ENCODE measurements at regions not wholly inside any gene's neighbourhood (a gene's known extent, or its start where the extent isn't known, plus 50 kb on each side); places are given as distances from the start of the nearest gene placed in this dataset.

- TF ChIP-seq, protein P1, sequence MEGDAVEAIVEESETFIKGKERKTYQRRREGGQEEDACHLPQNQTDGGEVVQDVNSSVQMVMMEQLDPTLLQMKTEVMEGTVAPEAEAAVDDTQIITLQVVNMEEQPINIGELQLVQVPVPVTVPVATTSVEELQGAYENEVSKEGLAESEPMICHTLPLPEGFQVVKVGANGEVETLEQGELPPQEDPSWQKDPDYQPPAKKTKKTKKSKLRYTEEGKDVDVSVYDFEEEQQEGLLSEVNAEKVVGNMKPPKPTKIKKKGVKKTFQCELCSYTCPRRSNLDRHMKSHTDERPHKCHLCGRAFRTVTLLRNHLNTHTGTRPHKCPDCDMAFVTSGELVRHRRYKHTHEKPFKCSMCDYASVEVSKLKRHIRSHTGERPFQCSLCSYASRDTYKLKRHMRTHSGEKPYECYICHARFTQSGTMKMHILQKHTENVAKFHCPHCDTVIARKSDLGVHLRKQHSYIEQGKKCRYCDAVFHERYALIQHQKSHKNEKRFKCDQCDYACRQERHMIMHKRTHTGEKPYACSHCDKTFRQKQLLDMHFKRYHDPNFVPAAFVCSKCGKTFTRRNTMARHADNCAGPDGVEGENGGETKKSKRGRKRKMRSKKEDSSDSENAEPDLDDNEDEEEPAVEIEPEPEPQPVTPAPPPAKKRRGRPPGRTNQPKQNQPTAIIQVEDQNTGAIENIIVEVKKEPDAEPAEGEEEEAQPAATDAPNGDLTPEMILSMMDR (conservative IDR thresholded peaks at IDR 0.05; ENCODE audit: low read depth in 2 of 2), result no peak
- TF ChIP-seq EZH2 (IDR thresholded peaks at IDR 0.05; ENCODE audit: low read depth, unreplicated experiment) (no peak), POLR2AphosphoS5 (IDR thresholded peaks at IDR 0.05; ENCODE audit: low read depth) (no peak), JUNB (IDR thresholded peaks at IDR 0.05; ENCODE audit: unreplicated experiment) (no peak), EZH2phosphoT487 (IDR thresholded peaks at IDR 0.05; ENCODE audit: unreplicated experiment) (no peak), ETS1 (IDR thresholded peaks at IDR 0.05) (no peak), ZNF462 (CRISPR knock-in tag; IDR thresholded peaks at IDR 0.05) (no peak), CREB1 (CRISPR knock-in tag; IDR thresholded peaks at IDR 0.05; ENCODE audit: low read depth) (no peak), ZNF331 (CRISPR knock-in tag; IDR thresholded peaks at IDR 0.05; ENCODE audit: low read depth) (no peak), REST (IDR thresholded peaks at IDR 0.05; ENCODE audit: unreplicated experiment) (no peak), STAT1 (IDR thresholded peaks at IDR 0.05; ENCODE audit: unreplicated experiment) (no peak), NANOG (IDR thresholded peaks at IDR 0.05; ENCODE audit: borderline replicate concordance) (no peak), ZNF114 (CRISPR knock-in tag; IDR thresholded peaks at IDR 0.05) (no peak)
Observed at GRCh38 chr9:677461-678097, 163.9 kb upstream of the DMRT1 start.

Measured in GM23338 (cell line).